Breast epithelium (tissue), 3 donors: ENCODE measurements at regions not wholly inside any gene's neighbourhood (a gene's known extent, or its start where the extent isn't known, plus 50 kb on each side); places are given as distances from the start of the nearest gene placed in this dataset.

Experiments used
- CTCF ChIP-seq, 3 donors: fragments of 450-650 bp; IDR thresholded peaks; one replicate each; pipeline ENCODE4 v1.5.1; 2016 to 2017; ENCODE audit warnings: antibody characterized with exemption in 3 of 3, mild to moderate bottlenecking in 3 of 3, moderate library complexity in 3 of 3
- POLR2AphosphoS5 ChIP-seq, 3 donors: sonication (generic); formaldehyde crosslinking; IDR thresholded peaks; one replicate each; pipeline ENCODE4 v1.6.1; 2017; ENCODE audit warnings: antibody characterized with exemption in 3 of 3

GRCh38 chr13:59120297-59120843 is 1043.4 kb downstream of the DIAPH3 start:
- no peak for TF ChIP-seq CTCF (IDR thresholded peaks at IDR 0.05)
- no peak for TF ChIP-seq POLR2AphosphoS5 (IDR thresholded peaks at IDR 0.05)
